C4-2B (cell line): ENCODE measurements at regions not wholly inside any gene's neighbourhood (a gene's known extent, or its start where the extent isn't known, plus 50 kb on each side); places are given as distances from the start of the nearest gene placed in this dataset.
A peak's percentile ranks its signal among the peaks of the same experiment; 100 is the strongest.

Experiments used
- H3K27ac ChIP-seq: fragments of 450-650 bp; 2 replicates; pipeline ENCODE4 v1.5.1; 2017
- CTCF ChIP-seq: fragments of 450-650 bp; conservative IDR thresholded peaks from 2 replicates; pipeline ENCODE4 v1.5.1; 2017; ENCODE audit warnings: mild to moderate bottlenecking
- ZFX ChIP-seq: fragments of 450-650 bp; IDR thresholded peaks from 2 replicates; pipeline ENCODE4 v1.6.1; 2017

GRCh38 chr20:39282619-39283092 lies 320.5 kb downstream of the DHX35 start:
- no peak overlapping the region for H3K27ac ChIP-seq
- TF ChIP-seq CTCF (no peak), ZFX (no peak)

DNA sequence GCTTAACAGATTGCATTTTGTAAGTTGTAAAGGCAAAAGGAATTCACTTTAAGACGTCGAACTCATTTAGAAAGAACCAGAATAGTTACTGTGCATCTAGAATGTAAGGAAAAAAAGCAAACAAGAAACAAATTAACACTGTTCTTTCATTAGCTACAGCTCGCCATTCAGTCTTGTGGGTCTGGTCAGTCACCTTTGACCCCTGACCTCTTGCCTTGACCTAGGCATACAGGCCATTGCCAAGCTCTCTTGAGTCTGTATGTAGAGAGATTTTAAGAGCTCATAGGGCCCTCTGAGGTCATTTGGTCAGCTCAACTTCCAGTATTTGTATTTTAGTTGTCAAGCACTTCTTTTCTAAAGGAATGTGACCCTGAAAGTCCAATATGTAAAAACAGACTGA lies 318.7 kb downstream of the DHX35 start:
- H3K27ac ChIP-seq: no peak overlapping the region
- TF ChIP-seq CTCF (no peak), ZFX (no peak)

DNA sequence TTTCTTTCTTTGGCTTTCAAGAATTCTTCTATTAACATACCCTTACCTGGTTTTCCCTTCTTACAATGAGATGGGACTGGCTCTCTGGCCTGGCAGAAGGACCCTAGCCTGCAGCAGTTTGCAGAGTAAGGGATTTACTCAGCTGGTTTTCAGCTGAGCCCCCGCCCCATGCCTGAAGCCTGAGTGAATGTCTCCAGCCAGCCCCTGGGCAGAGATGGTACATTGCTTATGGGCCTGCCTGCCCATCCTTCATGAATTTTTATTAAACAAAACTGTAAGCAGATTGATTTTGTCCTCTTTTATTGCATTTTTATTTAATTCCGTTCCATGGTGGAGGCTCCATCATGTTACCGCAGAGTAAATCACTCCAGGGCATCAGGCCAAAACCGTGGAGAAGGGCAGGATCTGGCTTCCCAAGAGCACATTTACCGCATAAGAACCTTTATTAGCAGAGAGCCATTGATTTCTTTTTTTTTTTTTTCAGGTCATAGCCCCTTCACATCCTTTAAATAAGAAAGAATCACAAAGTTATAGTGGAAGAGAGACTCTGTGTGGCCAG lies 316.2 kb downstream of the DHX35 start:
- H3K27ac ChIP-seq: no peak overlapping the region
- TF ChIP-seq ZFX (no peak), CTCF (no peak)

DNA sequence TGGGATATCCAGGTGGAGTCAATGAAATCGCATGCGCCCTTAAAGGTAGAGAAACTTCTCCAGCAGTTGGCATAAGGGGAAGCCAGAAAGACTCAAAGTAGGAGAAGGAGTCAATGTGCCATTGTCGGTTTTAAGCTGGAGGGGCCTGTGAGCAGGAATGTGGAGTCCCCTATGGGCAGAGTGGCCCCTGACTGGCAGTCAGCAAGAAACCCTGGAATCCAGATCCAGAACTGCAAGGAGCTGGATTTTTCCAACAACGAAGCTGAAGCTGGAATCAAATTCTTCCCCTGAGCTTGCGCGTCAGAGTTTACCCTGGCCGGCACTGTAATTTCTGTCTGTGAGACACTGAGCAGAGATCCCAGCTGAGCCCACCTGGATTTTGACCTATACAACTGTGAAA lies 315.0 kb downstream of the DHX35 start:
- no peak overlapping the region for H3K27ac ChIP-seq
- no peak for TF ChIP-seq ZFX
- no peak for TF ChIP-seq CTCF

DNA sequence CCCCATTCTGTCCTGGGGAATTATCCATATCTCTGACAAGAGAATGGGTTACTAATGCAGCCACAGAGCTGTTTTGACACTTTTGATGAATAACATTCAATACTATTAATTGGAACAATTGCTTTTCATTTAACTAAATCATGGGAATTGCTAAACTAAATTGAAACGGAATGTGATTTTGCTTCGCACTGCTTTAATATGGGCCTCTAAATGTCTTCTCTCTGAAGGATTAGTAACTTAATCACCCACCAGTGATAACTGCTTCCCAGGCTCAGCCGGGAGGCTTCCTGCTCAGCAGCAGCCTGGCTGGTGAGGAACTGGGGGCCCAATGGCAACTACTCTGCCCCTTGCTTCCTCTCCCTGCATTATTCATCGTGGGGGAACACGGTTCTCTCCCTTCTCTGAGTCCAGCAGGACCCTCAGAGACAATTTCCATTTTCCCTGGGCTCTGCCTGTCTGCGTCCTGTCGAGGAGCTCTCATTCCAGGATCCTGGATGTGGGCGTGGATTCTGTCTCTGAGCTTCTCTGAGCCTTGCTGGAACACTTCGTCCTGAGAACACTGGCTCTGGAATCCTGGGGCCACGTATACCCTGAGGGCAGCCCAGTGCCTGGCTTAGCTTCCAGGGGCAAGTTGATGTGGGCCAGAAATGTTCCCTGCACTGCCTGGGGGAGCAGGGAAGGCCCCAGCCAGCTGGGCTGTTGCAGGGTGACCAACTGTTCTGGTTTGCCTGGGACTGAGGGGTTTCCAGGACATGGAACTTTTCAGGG lies 308.9 kb downstream of the DHX35 start:
- TF ChIP-seq CTCF (no peak), ZFX (no peak)
- no peak overlapping the region for H3K27ac ChIP-seq

- TF ChIP-seq ZFX (no peak), CTCF (no peak)
- H3K27ac ChIP-seq: no peak overlapping the region
Observed at GRCh38 chr20:39269493-39270217, 307.5 kb downstream of the DHX35 start.

DNA sequence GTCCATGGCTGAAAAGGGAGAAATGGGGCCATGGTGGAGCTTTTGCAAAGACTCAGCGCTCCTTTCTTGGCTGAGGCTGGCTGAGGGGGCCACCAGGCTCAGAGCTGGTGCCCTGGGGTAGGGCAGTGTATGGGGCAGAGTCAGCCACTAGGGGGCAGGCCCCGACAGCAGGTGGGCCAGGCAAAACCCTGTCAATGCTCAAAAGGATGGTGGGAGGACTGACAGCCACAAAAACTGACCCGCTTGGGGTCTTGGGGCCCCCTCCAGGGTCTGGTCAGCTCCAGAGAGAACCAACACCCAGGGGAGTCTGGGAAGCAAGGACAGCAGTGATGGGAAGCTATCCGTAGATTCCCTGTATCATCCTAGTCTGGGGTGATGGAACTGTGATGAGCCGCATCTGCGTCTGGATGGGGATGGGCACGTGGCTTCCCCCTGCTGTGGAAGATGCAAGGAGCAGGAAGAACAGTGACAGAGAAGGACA lies 306.9 kb downstream of the DHX35 start:
- H3K27ac ChIP-seq: no peak overlapping the region
- TF ChIP-seq ZFX (no peak), CTCF (peak; percentile 97)
